Neural progenitor cell (in vitro differentiated cells): ENCODE measurements at regions not wholly inside any gene's neighbourhood (a gene's known extent, or its start where the extent isn't known, plus 50 kb on each side); places are given as distances from the start of the nearest gene placed in this dataset.

Experiments
- DNase-seq: peaks from one replicate; pipeline ENCODE4 v3.0.0-alpha.2; 2016; ENCODE audit warnings: low spot score
- H2AFZ ChIP-seq: fragments of 200-600 bp; sonication (generic); replicated peaks from 2 replicates; pipeline ENCODE4 v1.6.1; 2016; ENCODE audit warnings: antibody characterized with exemption
- H3F3A ChIP-seq: fragments of 200-600 bp; sonication (generic); 2 replicates; pipeline ENCODE4 v1.6.1; 2016; ENCODE audit warnings: antibody characterized with exemption, low read depth
- H3K27ac ChIP-seq: fragments of 200-600 bp; sonication (generic); 2 replicates; pipeline ENCODE4 v1.5.1; 2016; ENCODE audit warnings: mild to moderate bottlenecking
- H3K27me3 ChIP-seq: fragments of 200-600 bp; sonication (generic); 2 replicates; pipeline ENCODE4 v1.6.1; 2016; ENCODE audit warnings: mild to moderate bottlenecking, moderate library complexity
- H3K36me3 ChIP-seq: fragments of 200-600 bp; sonication (generic); 2 replicates; pipeline ENCODE4 v1.5.1; 2016
- H3K4me1 ChIP-seq: fragments of 200-600 bp; sonication (generic); 2 replicates; pipeline ENCODE4 v1.6.1; 2016; ENCODE audit warnings: mixed run types
- H3K4me2 ChIP-seq: fragments of 200-600 bp; sonication (generic); 2 replicates; pipeline ENCODE4 v1.6.1; 2016
- H3K4me3 ChIP-seq: fragments of 200-600 bp; sonication (generic); 2 replicates; pipeline ENCODE4 v1.5.1; 2016
- H3K79me2 ChIP-seq: fragments of 200-600 bp; sonication (generic); 2 replicates; pipeline ENCODE4 v1.6.1; 2016; ENCODE audit warnings: low read depth
- H3K9ac ChIP-seq: fragments of 200-600 bp; sonication (generic); 2 replicates; pipeline ENCODE4 v1.6.1; 2016
- H3K9me3 ChIP-seq: fragments of 200-600 bp; sonication (generic); 2 replicates; pipeline ENCODE4 v1.5.1; 2016; ENCODE audit warnings: low read depth
- H4K20me1 ChIP-seq: fragments of 200-600 bp; sonication (generic); 2 replicates; pipeline ENCODE4 v1.6.1; 2016; ENCODE audit warnings: low read depth
- H3K27ac Mint-ChIP-seq: 3 replicates; pipeline ENCODE4 v1.8.0; 2021; ENCODE audit warnings: mixed read lengths
- H3K27me3 Mint-ChIP-seq: 2 replicates; pipeline ENCODE4 v1.8.0; 2022; ENCODE audit warnings: low read depth, mild to moderate bottlenecking, inconsistent platforms, moderate library complexity, mixed read lengths; ENCODE audit not compliant: insufficient read depth
- H3K36me3 Mint-ChIP-seq: 3 replicates; pipeline ENCODE4 v1.8.0; 2021; ENCODE audit warnings: mixed read lengths
- H3K4me1 Mint-ChIP-seq: 3 replicates; pipeline ENCODE4 v1.8.0; 2021; ENCODE audit warnings: mixed read lengths
- H3K4me3 Mint-ChIP-seq: 3 replicates; pipeline ENCODE4 v1.8.0; 2021; ENCODE audit warnings: mild to moderate bottlenecking, moderate library complexity, mixed read lengths
- H3K9me3 Mint-ChIP-seq: 3 replicates; pipeline ENCODE4 v1.8.0; 2020; ENCODE audit warnings: mixed read lengths
- CTCF ChIP-seq: fragments of 200-600 bp; sonication (generic); IDR thresholded peaks from 2 replicates; pipeline ENCODE4 v1.5.1; 2017; ENCODE audit warnings: antibody characterized with exemption, mild to moderate bottlenecking
- EZH2 ChIP-seq: fragments of 200-600 bp; sonication (generic); IDR thresholded peaks from 2 replicates; pipeline ENCODE4 v1.6.1; 2017; ENCODE audit warnings: antibody characterized with exemption, mild to moderate bottlenecking, moderate library complexity
- EZH2phosphoT487 ChIP-seq: fragments of 200-600 bp; sonication (generic); IDR thresholded peaks from 2 replicates; pipeline ENCODE4 v1.6.1; 2017; ENCODE audit warnings: antibody characterized with exemption

- DNase-seq = no peak
- Mint-ChIP-seq H3K9me3 (no peaks in the 10 kb centered on the region), H3K4me3 (no peak overlapping the region), H3K36me3 (no peaks in the 10 kb centered on the region), H3K27me3 (no peaks in the 10 kb centered on the region), H3K27ac (no peak overlapping the region), H3K4me1 (peaks cover 5% of the 10 kb centered on the region)
- no peaks in the 10 kb centered on the region for H3K79me2 ChIP-seq
- H4K20me1 ChIP-seq = no peaks in the 10 kb centered on the region
- no peak overlapping the region for H3K27ac ChIP-seq
- no peak overlapping the region for H2AFZ ChIP-seq
- H3K36me3 ChIP-seq = no peaks in the 10 kb centered on the region
- peaks cover 12% of the 10 kb centered on the region for H3K4me1 ChIP-seq
- no peak overlapping the region for H3K4me3 ChIP-seq
- H3K9me3 ChIP-seq = no peaks in the 10 kb centered on the region
- no peaks in the 10 kb centered on the region for H3K27me3 ChIP-seq
- TF ChIP-seq CTCF = no peak
- no peak for TF ChIP-seq EZH2
- no peak for TF ChIP-seq EZH2phosphoT487
- H3K9ac ChIP-seq = no peak overlapping the region
- H3F3A ChIP-seq = no peaks in the 10 kb centered on the region
- H3K4me2 ChIP-seq = no peak overlapping the region
Observed at GRCh38 chr2:138446043-138446442, 55.5 kb upstream of the SPOPL start.

GRCh38 chr2:138447889-138448570 lies 53.5 kb upstream of the SPOPL start:
- no peak overlapping the region for H3K27ac Mint-ChIP-seq
- no peak overlapping the region for H3K4me3 ChIP-seq
- H3K9me3 ChIP-seq = no peaks in the 10 kb centered on the region
- no peaks in the 10 kb centered on the region for H3K27me3 Mint-ChIP-seq
- H3K27me3 ChIP-seq = no peaks in the 10 kb centered on the region
- no peaks in the 10 kb centered on the region for H3K9me3 Mint-ChIP-seq
- no peaks in the 10 kb centered on the region for H3K36me3 ChIP-seq
- no peak for DNase-seq
- no peaks in the 10 kb centered on the region for H3K79me2 ChIP-seq
- H3K36me3 Mint-ChIP-seq = no peaks in the 10 kb centered on the region
- peaks cover 5% of the 10 kb centered on the region for H3K4me1 Mint-ChIP-seq
- no peak overlapping the region for H3K4me3 Mint-ChIP-seq
- TF ChIP-seq CTCF (no peak), EZH2phosphoT487 (no peak), EZH2 (no peak)
- peaks cover 11% of the 10 kb centered on the region for H3K4me1 ChIP-seq
- no peak overlapping the region for H3K4me2 ChIP-seq
- no peak overlapping the region for H3K9ac ChIP-seq
- no peak overlapping the region for H3K27ac ChIP-seq
- no peak overlapping the region for H2AFZ ChIP-seq
- H3F3A ChIP-seq = no peaks in the 10 kb centered on the region
- no peaks in the 10 kb centered on the region for H4K20me1 ChIP-seq
